ENCODE measurements at regions not wholly inside any gene's neighbourhood (a gene's known extent, or its start where the extent isn't known, plus 50 kb on each side); places are given as distances from the start of the nearest gene placed in this dataset.

DNA sequence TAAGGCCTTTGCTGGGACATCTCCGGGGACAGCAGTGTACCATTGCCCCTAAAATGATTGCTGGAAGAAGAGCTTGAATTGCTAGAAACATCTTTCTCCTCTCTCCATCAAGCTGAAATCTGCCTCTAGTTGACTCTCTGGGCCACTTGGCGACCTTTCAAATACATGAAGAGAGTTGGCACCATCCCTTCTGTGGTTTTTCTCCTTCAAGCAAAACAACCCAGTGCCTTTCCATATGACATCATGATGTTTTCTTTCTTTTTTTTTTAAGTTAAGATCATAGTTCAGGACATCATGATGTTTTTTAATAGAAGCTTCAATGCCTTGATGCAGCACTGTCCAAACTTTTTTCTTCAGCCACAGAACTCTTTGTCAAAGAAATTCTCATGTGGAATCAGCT is 144.0 kb upstream of the PTPRG start:
- TF ChIP-seq, protein P1, sequence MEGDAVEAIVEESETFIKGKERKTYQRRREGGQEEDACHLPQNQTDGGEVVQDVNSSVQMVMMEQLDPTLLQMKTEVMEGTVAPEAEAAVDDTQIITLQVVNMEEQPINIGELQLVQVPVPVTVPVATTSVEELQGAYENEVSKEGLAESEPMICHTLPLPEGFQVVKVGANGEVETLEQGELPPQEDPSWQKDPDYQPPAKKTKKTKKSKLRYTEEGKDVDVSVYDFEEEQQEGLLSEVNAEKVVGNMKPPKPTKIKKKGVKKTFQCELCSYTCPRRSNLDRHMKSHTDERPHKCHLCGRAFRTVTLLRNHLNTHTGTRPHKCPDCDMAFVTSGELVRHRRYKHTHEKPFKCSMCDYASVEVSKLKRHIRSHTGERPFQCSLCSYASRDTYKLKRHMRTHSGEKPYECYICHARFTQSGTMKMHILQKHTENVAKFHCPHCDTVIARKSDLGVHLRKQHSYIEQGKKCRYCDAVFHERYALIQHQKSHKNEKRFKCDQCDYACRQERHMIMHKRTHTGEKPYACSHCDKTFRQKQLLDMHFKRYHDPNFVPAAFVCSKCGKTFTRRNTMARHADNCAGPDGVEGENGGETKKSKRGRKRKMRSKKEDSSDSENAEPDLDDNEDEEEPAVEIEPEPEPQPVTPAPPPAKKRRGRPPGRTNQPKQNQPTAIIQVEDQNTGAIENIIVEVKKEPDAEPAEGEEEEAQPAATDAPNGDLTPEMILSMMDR (IDR thresholded peaks at IDR 0.05) = no peak
- no peak for TF ChIP-seq POLR2AphosphoS5 (IDR thresholded peaks at IDR 0.05)
